ENCODE measurements at regions not wholly inside any gene's neighbourhood (a gene's known extent, or its start where the extent isn't known, plus 50 kb on each side); places are given as distances from the start of the nearest gene placed in this dataset.

- Histone ChIP-seq H3K27me3 (ENCODE audit: insufficient read depth, poor library complexity, severe bottlenecking) (no peaks in the 10 kb centered on the region), H3K4me3 (replicated peaks; ENCODE audit: insufficient read depth, low read length) (no peak overlapping the region), H3K27ac (replicated peaks) (no peak overlapping the region)
- TF ChIP-seq REST (IDR thresholded peaks at IDR 0.05; ENCODE audit: insufficient replicate concordance, low read depth) (no peak), SPI1 (IDR thresholded peaks at IDR 0.05; ENCODE audit: borderline replicate concordance, low read depth) (no peak), GABPA (IDR thresholded peaks at IDR 0.05; ENCODE audit: low read depth) (no peak), CTCF (IDR thresholded peaks at IDR 0.05; ENCODE audit: insufficient read depth, low read length) (no peak), POLR2AphosphoS5 (IDR thresholded peaks at IDR 0.05; ENCODE audit: low read depth) (no peak)
- DNase-seq (ENCODE audit: low read depth in 1 of 2, low spot score in 1 of 2) = no peak
These were observed 93.8 kb downstream of the GLRX3 start for GRCh38 chr10:130230036-130230435.

- no peak for DNase-seq (ENCODE audit: low read depth in 1 of 2, low spot score in 1 of 2)
- TF ChIP-seq CTCF (IDR thresholded peaks at IDR 0.05; ENCODE audit: insufficient read depth, low read length) (no peak), REST (IDR thresholded peaks at IDR 0.05; ENCODE audit: insufficient replicate concordance, low read depth) (no peak), POLR2AphosphoS5 (IDR thresholded peaks at IDR 0.05; ENCODE audit: low read depth) (no peak), GABPA (IDR thresholded peaks at IDR 0.05; ENCODE audit: low read depth) (no peak), SPI1 (IDR thresholded peaks at IDR 0.05; ENCODE audit: borderline replicate concordance, low read depth) (no peak)
- no peak overlapping the region for H3K27ac ChIP-seq (replicated peaks)
- no peaks in the 10 kb centered on the region for H3K27me3 ChIP-seq (ENCODE audit: insufficient read depth, poor library complexity, severe bottlenecking)
- no peak overlapping the region for H3K4me3 ChIP-seq (replicated peaks; ENCODE audit: insufficient read depth, low read length)
These were observed 94.4 kb downstream of the GLRX3 start for GRCh38 chr10:130230611-130231010.

GRCh38 chr10:130231251-130231741, 95.1 kb downstream of the GLRX3 start:
- DNase-seq (ENCODE audit: low read depth in 1 of 2, low spot score in 1 of 2) = no peak
- no peak overlapping the region for H3K27ac ChIP-seq (replicated peaks)
- H3K27me3 ChIP-seq (ENCODE audit: insufficient read depth, poor library complexity, severe bottlenecking) = no peaks in the 10 kb centered on the region
- TF ChIP-seq GABPA (IDR thresholded peaks at IDR 0.05; ENCODE audit: low read depth) = no peak
- no peak for TF ChIP-seq POLR2AphosphoS5 (IDR thresholded peaks at IDR 0.05; ENCODE audit: low read depth)
- no peak for TF ChIP-seq REST (IDR thresholded peaks at IDR 0.05; ENCODE audit: insufficient replicate concordance, low read depth)
- no peak for TF ChIP-seq SPI1 (IDR thresholded peaks at IDR 0.05; ENCODE audit: borderline replicate concordance, low read depth)
- TF ChIP-seq CTCF (IDR thresholded peaks at IDR 0.05; ENCODE audit: insufficient read depth, low read length) = no peak
- H3K4me3 ChIP-seq (replicated peaks; ENCODE audit: insufficient read depth, low read length) = no peak overlapping the region
